ENCODE measurements at regions not wholly inside any gene's neighbourhood (a gene's known extent, or its start where the extent isn't known, plus 50 kb on each side); places are given as distances from the start of the nearest gene placed in this dataset.

GRCh38 chr3:88618021-88618645 is 468.4 kb downstream of the C3orf38 start:
- no peak overlapping the region for H2AFZ ChIP-seq (ENCODE audit: low read depth, low read length)
- TF ChIP-seq, protein P1, sequence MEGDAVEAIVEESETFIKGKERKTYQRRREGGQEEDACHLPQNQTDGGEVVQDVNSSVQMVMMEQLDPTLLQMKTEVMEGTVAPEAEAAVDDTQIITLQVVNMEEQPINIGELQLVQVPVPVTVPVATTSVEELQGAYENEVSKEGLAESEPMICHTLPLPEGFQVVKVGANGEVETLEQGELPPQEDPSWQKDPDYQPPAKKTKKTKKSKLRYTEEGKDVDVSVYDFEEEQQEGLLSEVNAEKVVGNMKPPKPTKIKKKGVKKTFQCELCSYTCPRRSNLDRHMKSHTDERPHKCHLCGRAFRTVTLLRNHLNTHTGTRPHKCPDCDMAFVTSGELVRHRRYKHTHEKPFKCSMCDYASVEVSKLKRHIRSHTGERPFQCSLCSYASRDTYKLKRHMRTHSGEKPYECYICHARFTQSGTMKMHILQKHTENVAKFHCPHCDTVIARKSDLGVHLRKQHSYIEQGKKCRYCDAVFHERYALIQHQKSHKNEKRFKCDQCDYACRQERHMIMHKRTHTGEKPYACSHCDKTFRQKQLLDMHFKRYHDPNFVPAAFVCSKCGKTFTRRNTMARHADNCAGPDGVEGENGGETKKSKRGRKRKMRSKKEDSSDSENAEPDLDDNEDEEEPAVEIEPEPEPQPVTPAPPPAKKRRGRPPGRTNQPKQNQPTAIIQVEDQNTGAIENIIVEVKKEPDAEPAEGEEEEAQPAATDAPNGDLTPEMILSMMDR (IDR thresholded peaks at IDR 0.05; ENCODE audit: low read depth, low read length): no peak
- no peak for TF ChIP-seq EZH2phosphoT487 (IDR thresholded peaks at IDR 0.05; ENCODE audit: low read depth)
- no peaks in the 10 kb centered on the region for H3K36me3 ChIP-seq (replicated peaks; ENCODE audit: low read depth, low read length)
- H3K27me3 ChIP-seq (ENCODE audit: low read depth, low read length): no peaks in the 10 kb centered on the region
- no peak overlapping the region for H3K4me3 ChIP-seq (ENCODE audit: low read length)
- no peak overlapping the region for H3K27ac ChIP-seq (ENCODE audit: low read length)
- no peaks in the 10 kb centered on the region for H3K9me3 ChIP-seq (ENCODE audit: insufficient read depth, low read length)
- H3K4me1 ChIP-seq (ENCODE audit: low read length): no peaks in the 10 kb centered on the region
- no peak overlapping the region for H3K9ac ChIP-seq (ENCODE audit: low read length)
- no peak overlapping the region for H3K4me2 ChIP-seq (ENCODE audit: low read length)
- H3K79me2 ChIP-seq (ENCODE audit: low read length): no peaks in the 10 kb centered on the region
- no peaks in the 10 kb centered on the region for H4K20me1 ChIP-seq (ENCODE audit: insufficient read depth, low read length)

- Histone ChIP-seq H3K4me1 (ENCODE audit: low read length) (no peaks in the 10 kb centered on the region), H3K36me3 (replicated peaks; ENCODE audit: low read depth, low read length) (no peaks in the 10 kb centered on the region), H3K4me3 (ENCODE audit: low read length) (no peak overlapping the region), H3K4me2 (ENCODE audit: low read length) (no peak overlapping the region), H3K79me2 (ENCODE audit: low read length) (no peaks in the 10 kb centered on the region), H4K20me1 (ENCODE audit: insufficient read depth, low read length) (no peaks in the 10 kb centered on the region), H3K27ac (ENCODE audit: low read length) (no peak overlapping the region), H3K9ac (ENCODE audit: low read length) (no peak overlapping the region), H2AFZ (ENCODE audit: low read depth, low read length) (no peak overlapping the region), H3K9me3 (ENCODE audit: insufficient read depth, low read length) (no peaks in the 10 kb centered on the region), H3K27me3 (ENCODE audit: low read depth, low read length) (no peaks in the 10 kb centered on the region)
- TF ChIP-seq, protein P1 (IDR thresholded peaks at IDR 0.05; ENCODE audit: low read depth, low read length): no peak
- TF ChIP-seq EZH2phosphoT487 (IDR thresholded peaks at IDR 0.05; ENCODE audit: low read depth): no peak
These were observed 471.8 kb downstream of the C3orf38 start for GRCh38 chr3:88621586-88621985.

DNA sequence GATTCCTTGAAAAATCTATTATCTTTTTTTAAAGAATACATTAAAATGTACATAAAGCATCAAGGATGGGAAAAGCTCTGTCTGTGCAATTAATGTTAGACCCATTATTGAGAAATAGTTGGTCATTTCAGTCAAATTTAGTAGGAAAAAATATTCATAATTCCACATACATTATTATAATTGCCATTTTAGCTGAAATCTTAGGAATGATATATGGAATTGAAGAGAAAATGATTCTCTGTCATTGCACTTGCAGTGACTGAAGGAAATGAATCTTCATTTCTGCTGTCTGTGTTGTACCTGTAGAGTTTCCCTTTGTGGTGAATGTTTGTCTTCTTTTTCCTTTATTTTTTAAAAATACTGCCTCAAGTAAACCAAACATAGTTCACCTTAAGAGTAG is 473.9 kb downstream of the C3orf38 start:
- no peaks in the 10 kb centered on the region for H3K9me3 ChIP-seq (ENCODE audit: insufficient read depth, low read length)
- no peak overlapping the region for H2AFZ ChIP-seq (ENCODE audit: low read depth, low read length)
- no peak overlapping the region for H3K9ac ChIP-seq (ENCODE audit: low read length)
- H3K27me3 ChIP-seq (ENCODE audit: low read depth, low read length): no peaks in the 10 kb centered on the region
- H4K20me1 ChIP-seq (ENCODE audit: insufficient read depth, low read length): no peaks in the 10 kb centered on the region
- no peak overlapping the region for H3K4me2 ChIP-seq (ENCODE audit: low read length)
- H3K27ac ChIP-seq (ENCODE audit: low read length): no peak overlapping the region
- H3K4me1 ChIP-seq (ENCODE audit: low read length): no peaks in the 10 kb centered on the region
- H3K79me2 ChIP-seq (ENCODE audit: low read length): no peaks in the 10 kb centered on the region
- H3K36me3 ChIP-seq (replicated peaks; ENCODE audit: low read depth, low read length): no peaks in the 10 kb centered on the region
- TF ChIP-seq, protein P1 (IDR thresholded peaks at IDR 0.05; ENCODE audit: low read depth, low read length): no peak
- no peak for TF ChIP-seq EZH2phosphoT487 (IDR thresholded peaks at IDR 0.05; ENCODE audit: low read depth)
- no peak overlapping the region for H3K4me3 ChIP-seq (ENCODE audit: low read length)

DNA sequence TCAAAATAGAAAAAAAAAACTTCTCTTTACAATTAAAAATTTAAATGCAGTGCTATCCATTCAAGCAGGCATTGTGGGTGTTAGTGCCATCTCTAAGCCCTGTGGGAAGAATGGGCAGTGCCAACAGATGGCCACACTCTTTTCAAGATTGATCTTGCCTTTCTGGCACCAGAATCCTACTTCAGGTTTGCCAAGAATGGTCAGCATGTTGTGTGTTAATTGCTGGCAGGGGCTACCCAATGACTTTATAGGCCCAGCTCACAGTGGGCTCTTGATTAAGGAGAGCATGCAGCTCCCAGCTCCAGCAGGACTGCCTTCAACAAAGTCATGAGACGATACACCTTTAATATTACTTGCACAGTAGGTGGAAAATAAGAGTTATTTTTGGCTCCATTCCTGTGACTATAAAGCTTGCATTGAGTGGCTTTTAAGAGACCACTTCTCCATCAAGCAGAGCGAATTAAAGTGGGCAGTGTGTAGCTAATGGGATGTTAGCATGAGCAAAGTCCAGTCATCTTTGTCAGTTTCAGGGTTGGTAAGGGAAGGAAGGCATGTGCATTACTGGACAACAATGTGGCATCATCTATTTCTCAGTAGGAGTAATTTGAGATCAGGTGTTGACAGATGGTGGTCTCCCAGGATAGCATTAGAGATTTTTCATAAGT is 476.8 kb downstream of the C3orf38 start:
- Histone ChIP-seq H2AFZ (ENCODE audit: low read depth, low read length) (no peak overlapping the region), H3K27me3 (ENCODE audit: low read depth, low read length) (no peaks in the 10 kb centered on the region), H4K20me1 (ENCODE audit: insufficient read depth, low read length) (no peaks in the 10 kb centered on the region), H3K4me1 (ENCODE audit: low read length) (no peaks in the 10 kb centered on the region), H3K4me2 (ENCODE audit: low read length) (no peak overlapping the region), H3K9me3 (ENCODE audit: insufficient read depth, low read length) (no peaks in the 10 kb centered on the region), H3K9ac (ENCODE audit: low read length) (no peak overlapping the region), H3K36me3 (replicated peaks; ENCODE audit: low read depth, low read length) (no peaks in the 10 kb centered on the region), H3K4me3 (ENCODE audit: low read length) (no peak overlapping the region), H3K27ac (ENCODE audit: low read length) (no peak overlapping the region), H3K79me2 (ENCODE audit: low read length) (no peaks in the 10 kb centered on the region)
- no peak for TF ChIP-seq EZH2phosphoT487 (IDR thresholded peaks at IDR 0.05; ENCODE audit: low read depth)
- TF ChIP-seq, protein P1 (IDR thresholded peaks at IDR 0.05; ENCODE audit: low read depth, low read length): no peak

All from OCI-LY3 (cell line).